DND-41 (cell line): ENCODE measurements at regions not wholly inside any gene's neighbourhood (a gene's known extent, or its start where the extent isn't known, plus 50 kb on each side); places are given as distances from the start of the nearest gene placed in this dataset.

Source experiments
- EZH2 ChIP-seq: IDR thresholded peaks from 3 replicates; pipeline ENCODE4 v1.6.1; 2012; ENCODE audit warnings: borderline replicate concordance, low read depth, mild to moderate bottlenecking, moderate library complexity, low read length, inconsistent platforms; ENCODE audit not compliant: severe bottlenecking
- TF ChIP-seq, protein P1 (sequence below): IDR thresholded peaks from 2 replicates; pipeline ENCODE4 v1.5.1; 2012; ENCODE audit warnings: borderline replicate concordance, low read length, moderate library complexity, mild to moderate bottlenecking; ENCODE audit not compliant: poor library complexity, severe bottlenecking; ENCODE audit errors: extremely low read depth

DNA sequence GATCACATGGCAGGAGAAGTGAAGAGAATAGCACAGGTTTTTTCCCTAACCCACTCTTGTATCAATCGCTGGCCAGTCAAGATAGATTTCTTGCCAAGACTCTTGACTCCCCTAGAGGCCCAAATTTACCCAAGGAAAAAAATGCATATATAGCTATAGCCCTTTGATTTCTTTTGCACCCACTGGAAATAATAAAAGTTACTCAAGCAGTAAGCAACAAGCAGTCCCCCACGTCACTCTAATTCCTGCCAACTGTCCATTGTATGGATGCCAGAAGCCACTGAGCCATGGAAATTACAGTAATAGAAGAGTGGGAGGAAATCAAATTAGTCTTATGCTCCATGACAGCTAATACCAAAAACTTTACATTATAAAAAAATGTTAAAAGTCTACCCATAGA, 125.3 kb upstream of the SLC39A10 start:
- no peak for TF ChIP-seq EZH2
- TF ChIP-seq, protein P1, sequence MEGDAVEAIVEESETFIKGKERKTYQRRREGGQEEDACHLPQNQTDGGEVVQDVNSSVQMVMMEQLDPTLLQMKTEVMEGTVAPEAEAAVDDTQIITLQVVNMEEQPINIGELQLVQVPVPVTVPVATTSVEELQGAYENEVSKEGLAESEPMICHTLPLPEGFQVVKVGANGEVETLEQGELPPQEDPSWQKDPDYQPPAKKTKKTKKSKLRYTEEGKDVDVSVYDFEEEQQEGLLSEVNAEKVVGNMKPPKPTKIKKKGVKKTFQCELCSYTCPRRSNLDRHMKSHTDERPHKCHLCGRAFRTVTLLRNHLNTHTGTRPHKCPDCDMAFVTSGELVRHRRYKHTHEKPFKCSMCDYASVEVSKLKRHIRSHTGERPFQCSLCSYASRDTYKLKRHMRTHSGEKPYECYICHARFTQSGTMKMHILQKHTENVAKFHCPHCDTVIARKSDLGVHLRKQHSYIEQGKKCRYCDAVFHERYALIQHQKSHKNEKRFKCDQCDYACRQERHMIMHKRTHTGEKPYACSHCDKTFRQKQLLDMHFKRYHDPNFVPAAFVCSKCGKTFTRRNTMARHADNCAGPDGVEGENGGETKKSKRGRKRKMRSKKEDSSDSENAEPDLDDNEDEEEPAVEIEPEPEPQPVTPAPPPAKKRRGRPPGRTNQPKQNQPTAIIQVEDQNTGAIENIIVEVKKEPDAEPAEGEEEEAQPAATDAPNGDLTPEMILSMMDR, result no peak
